GM23248 (cell line): ENCODE measurements at regions not wholly inside any gene's neighbourhood (a gene's known extent, or its start where the extent isn't known, plus 50 kb on each side); places are given as distances from the start of the nearest gene placed in this dataset.

Experiments
- DNase-seq: peaks from one replicate; pipeline ENCODE4 v3.0.0-alpha.2; 2015
- H2AFZ ChIP-seq: fragments of 200-600 bp; sonication (generic); 2 replicates; pipeline ENCODE4 v1.6.1; 2016; ENCODE audit warnings: antibody characterized with exemption
- H3F3A ChIP-seq: fragments of 200-600 bp; sonication (generic); 2 replicates; pipeline ENCODE4 v1.6.1; 2016; ENCODE audit warnings: mild to moderate bottlenecking, antibody characterized with exemption, mixed run types; ENCODE audit not compliant: insufficient read depth
- H3K27ac ChIP-seq: fragments of 200-600 bp; sonication (generic); 2 replicates; pipeline ENCODE4 v1.5.1; 2016; ENCODE audit warnings: mild to moderate bottlenecking
- H3K27me3 ChIP-seq: fragments of 200-600 bp; sonication (generic); replicated peaks from 2 replicates; pipeline ENCODE4 v1.6.1; 2016; ENCODE audit warnings: mild to moderate bottlenecking; ENCODE audit not compliant: insufficient read depth
- H3K36me3 ChIP-seq: fragments of 200-600 bp; sonication (generic); 2 replicates; pipeline ENCODE4 v1.6.1; 2016; ENCODE audit warnings: low read depth, mild to moderate bottlenecking
- H3K4me1 ChIP-seq: fragments of 200-600 bp; sonication (generic); 2 replicates; pipeline ENCODE4 v1.6.1; 2016; ENCODE audit warnings: mild to moderate bottlenecking; ENCODE audit not compliant: insufficient read depth
- H3K4me2 ChIP-seq: fragments of 200-600 bp; sonication (generic); one replicate; pipeline ENCODE4 v1.6.1; 2016; ENCODE audit warnings: mild to moderate bottlenecking; ENCODE audit not compliant: unreplicated experiment
- H3K4me3 ChIP-seq: fragments of 200-600 bp; sonication (generic); 2 replicates; pipeline ENCODE4 v1.5.1; 2016; ENCODE audit warnings: mild to moderate bottlenecking
- H3K79me2 ChIP-seq: fragments of 200-600 bp; sonication (generic); 2 replicates; pipeline ENCODE4 v1.6.1; 2016; ENCODE audit warnings: mild to moderate bottlenecking; ENCODE audit not compliant: insufficient read depth
- H3K9ac ChIP-seq: fragments of 200-600 bp; sonication (generic); 2 replicates; pipeline ENCODE4 v1.6.1; 2016; ENCODE audit warnings: mild to moderate bottlenecking
- H3K9me2 ChIP-seq: fragments of 200-600 bp; sonication (generic); 2 replicates; pipeline ENCODE4 v1.6.1; 2016; ENCODE audit warnings: mixed run types, mild to moderate bottlenecking, moderate library complexity; ENCODE audit not compliant: insufficient read depth
- H3K9me3 ChIP-seq: fragments of 200-600 bp; sonication (generic); one replicate; pipeline ENCODE4 v1.6.1; 2017; ENCODE audit warnings: low read depth
- H4K20me1 ChIP-seq: fragments of 200-600 bp; sonication (generic); 2 replicates; pipeline ENCODE4 v1.6.0; 2016; ENCODE audit not compliant: insufficient read depth
- EZH2 ChIP-seq: fragments of 200-600 bp; sonication (generic); IDR thresholded peaks from 2 replicates; pipeline ENCODE4 v1.6.1; 2018; ENCODE audit warnings: antibody characterized with exemption, mild to moderate bottlenecking; ENCODE audit not compliant: insufficient read depth, poor library complexity, severe bottlenecking
- EZH2phosphoT487 ChIP-seq: fragments of 200-600 bp; sonication (generic); IDR thresholded peaks from 2 replicates; pipeline ENCODE4 v1.6.1; 2018; ENCODE audit warnings: antibody characterized with exemption, moderate library complexity, mild to moderate bottlenecking, low read depth; ENCODE audit not compliant: insufficient read depth
- WGBS, 2 experiments: methylation state at CpG; one replicate each; pipeline ENCODE4 v1.1.6; 2015 to 2017; ENCODE audit warnings: low lambda C conversion rate in 2 of 2, low coverage in 1 of 2; ENCODE audit errors: missing lambda C conversion rate in 2 of 2; 5-methylcytosine and 5-hydroxymethylcytosine counted together
- in situ Hi-C: fragments of 300-500 bp; cut with MboI; formaldehyde crosslinking; loops from 2 replicates; pipeline ENCODE4 v1.15.0; 2020

- Histone ChIP-seq H2AFZ (no peak overlapping the region), H3K27ac (no peak overlapping the region), H3K36me3 (no peaks in the 10 kb centered on the region), H3K4me3 (no peak overlapping the region), H3K9me2 (no peaks in the 10 kb centered on the region), H4K20me1 (no peaks in the 10 kb centered on the region), H3K4me1 (no peaks in the 10 kb centered on the region), H3K27me3 (no peaks in the 10 kb centered on the region), H3K9ac (no peak overlapping the region), H3K4me2 (no peak overlapping the region), H3K79me2 (no peaks in the 10 kb centered on the region), H3F3A (no peaks in the 10 kb centered on the region), H3K9me3 (no peaks in the 10 kb centered on the region)
- no peak for DNase-seq
- in situ Hi-C loops = no loop called here
- TF ChIP-seq EZH2phosphoT487 (no peak), EZH2 (no peak)
Observed at GRCh38 chr1:238089615-238090014, 198.9 kb upstream of the ZP4 start.

DNA sequence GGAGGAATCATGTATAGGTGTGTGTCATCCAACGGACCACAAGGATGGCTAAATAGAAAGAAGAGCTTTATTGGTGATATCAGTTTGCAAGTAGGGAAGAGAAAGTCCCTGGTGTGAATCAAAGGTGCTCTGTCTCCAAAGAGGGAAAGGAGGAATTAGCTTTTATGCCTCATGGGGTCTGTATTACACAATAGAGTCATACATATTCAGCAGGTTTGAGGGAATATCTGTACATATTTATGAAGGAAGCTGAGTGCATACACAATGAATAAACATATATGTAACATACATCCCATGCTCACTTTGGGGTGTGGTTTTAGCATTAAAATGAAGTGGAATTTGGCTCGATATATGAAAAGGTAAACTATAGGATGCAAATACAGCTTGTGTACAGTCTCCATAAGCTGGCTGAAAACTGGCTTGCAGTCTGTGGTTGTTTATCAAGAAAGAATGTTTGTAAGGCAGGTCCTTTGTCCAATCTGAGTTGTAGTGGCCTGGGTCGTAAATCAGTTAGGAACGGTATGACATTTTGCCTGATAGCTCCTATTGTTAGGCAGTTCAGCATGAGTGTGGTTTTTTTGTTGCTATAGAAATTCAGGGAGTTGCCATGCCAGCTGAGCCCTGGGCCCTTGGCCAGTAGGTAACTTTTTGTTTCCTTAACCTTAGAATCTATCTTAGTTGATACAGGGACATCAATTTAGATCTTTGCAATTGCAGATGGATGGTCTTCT lies 198.0 kb upstream of the ZP4 start:
- no peaks in the 10 kb centered on the region for H3K9me2 ChIP-seq
- H2AFZ ChIP-seq = no peak overlapping the region
- WGBS, 2 experiments = 19 to 28% methylated on average over 4 of the region's 4 CpGs
- H3K4me1 ChIP-seq = no peaks in the 10 kb centered on the region
- no peak overlapping the region for H3K4me3 ChIP-seq
- no peaks in the 10 kb centered on the region for H3K36me3 ChIP-seq
- H3K4me2 ChIP-seq = no peak overlapping the region
- H3K27ac ChIP-seq = no peak overlapping the region
- no peaks in the 10 kb centered on the region for H4K20me1 ChIP-seq
- H3K27me3 ChIP-seq = no peaks in the 10 kb centered on the region
- in situ Hi-C loops = no loop called here
- no peaks in the 10 kb centered on the region for H3K9me3 ChIP-seq
- no peaks in the 10 kb centered on the region for H3K79me2 ChIP-seq
- H3F3A ChIP-seq = no peaks in the 10 kb centered on the region
- DNase-seq = no peak
- TF ChIP-seq EZH2 (no peak), EZH2phosphoT487 (no peak)
- no peak overlapping the region for H3K9ac ChIP-seq

DNA sequence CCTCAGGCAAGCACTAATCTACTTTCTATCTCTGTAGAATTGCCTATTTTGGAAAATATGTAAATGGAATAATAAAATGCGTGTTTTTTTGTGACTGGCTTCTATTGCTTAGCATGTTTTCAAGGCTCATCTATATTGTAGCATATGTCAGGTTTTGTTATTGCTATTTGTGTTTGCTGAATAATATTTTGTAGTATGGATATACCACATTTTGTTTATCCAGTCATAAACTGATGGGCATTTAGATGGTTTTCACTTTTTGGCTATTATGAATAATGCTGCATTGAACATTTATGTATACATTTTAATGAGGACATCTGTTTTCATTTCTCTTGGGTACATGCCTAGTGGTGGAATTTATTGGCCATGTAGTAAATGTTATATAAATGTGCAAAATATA lies 183.3 kb upstream of the ZP4 start:
- no peak overlapping the region for H2AFZ ChIP-seq
- WGBS, 2 experiments = 0 to 5% methylated on average over 1 of the region's 1 CpG
- H3K4me1 ChIP-seq = no peaks in the 10 kb centered on the region
- H3K9ac ChIP-seq = no peak overlapping the region
- no peaks in the 10 kb centered on the region for H3K36me3 ChIP-seq
- no peaks in the 10 kb centered on the region for H3K9me2 ChIP-seq
- in situ Hi-C loops = no loop called here
- no peaks in the 10 kb centered on the region for H4K20me1 ChIP-seq
- no peaks in the 10 kb centered on the region for H3K9me3 ChIP-seq
- TF ChIP-seq EZH2phosphoT487 = no peak
- TF ChIP-seq EZH2 = no peak
- no peak overlapping the region for H3K27ac ChIP-seq
- no peaks in the 10 kb centered on the region for H3K27me3 ChIP-seq
- H3K79me2 ChIP-seq = no peaks in the 10 kb centered on the region
- no peak overlapping the region for H3K4me3 ChIP-seq
- no peak for DNase-seq
- H3K4me2 ChIP-seq = no peak overlapping the region
- no peaks in the 10 kb centered on the region for H3F3A ChIP-seq

GRCh38 chr1:238071061-238071460 lies 180.3 kb upstream of the ZP4 start:
- 9 to 14% methylated on average over 3 of the region's 3 CpGs for WGBS, 2 experiments

DNA sequence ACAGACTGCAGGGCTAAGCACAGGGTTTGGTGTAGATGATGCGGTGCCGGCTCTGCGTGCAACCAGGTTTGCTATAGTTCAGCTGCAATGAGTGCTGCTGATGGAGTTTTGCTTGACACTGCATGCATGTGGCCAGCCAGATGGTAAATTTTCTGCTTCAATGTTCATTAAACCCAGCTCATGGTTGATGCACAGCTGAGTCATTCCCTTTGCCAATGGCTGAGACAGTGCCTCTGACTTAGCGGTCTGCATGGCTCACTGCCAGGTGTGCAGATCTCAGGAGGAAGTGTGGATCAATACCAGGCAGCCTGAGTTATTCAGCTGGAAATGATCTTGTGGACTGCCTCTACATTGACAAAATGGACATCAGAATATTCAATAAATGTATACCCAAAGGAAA lies 172.7 kb upstream of the ZP4 start:
- TF ChIP-seq EZH2 (no peak), EZH2phosphoT487 (no peak)
- Histone ChIP-seq H3K9me2 (no peaks in the 10 kb centered on the region), H3K27me3 (no peaks in the 10 kb centered on the region), H3K9ac (no peak overlapping the region), H4K20me1 (no peaks in the 10 kb centered on the region), H3K4me1 (no peaks in the 10 kb centered on the region), H2AFZ (no peak overlapping the region), H3K27ac (no peak overlapping the region), H3K36me3 (no peaks in the 10 kb centered on the region), H3K4me2 (no peak overlapping the region), H3K9me3 (no peaks in the 10 kb centered on the region), H3K79me2 (no peaks in the 10 kb centered on the region), H3F3A (no peaks in the 10 kb centered on the region), H3K4me3 (no peak overlapping the region)
- WGBS, 2 experiments = 43% methylated on average over 4 of the region's 4 CpGs
- in situ Hi-C loops = no loop called here
- DNase-seq = no peak

More at GRCh38 chr1:238071061-238071460, 180.3 kb upstream of the ZP4 start:
- Histone ChIP-seq H3K9ac (no peak overlapping the region), H3K27me3 (no peaks in the 10 kb centered on the region), H3K79me2 (no peaks in the 10 kb centered on the region), H3K4me1 (no peaks in the 10 kb centered on the region), H2AFZ (no peak overlapping the region), H3K36me3 (no peaks in the 10 kb centered on the region), H4K20me1 (no peaks in the 10 kb centered on the region), H3K9me3 (no peaks in the 10 kb centered on the region), H3K27ac (no peak overlapping the region), H3K4me3 (no peak overlapping the region), H3K9me2 (no peaks in the 10 kb centered on the region), H3K4me2 (no peak overlapping the region), H3F3A (no peaks in the 10 kb centered on the region)
- TF ChIP-seq EZH2phosphoT487 (no peak), EZH2 (no peak)
- DNase-seq = no peak
- in situ Hi-C loops = no loop called here
